HG02588 (cell line): ENCODE measurements at regions not wholly inside any gene's neighbourhood (a gene's known extent, or its start where the extent isn't known, plus 50 kb on each side); places are given as distances from the start of the nearest gene placed in this dataset.
"Not testable (repeated sequence)": the region's sequence is repeated elsewhere in the genome, so short reads cannot be mapped to it uniquely, and the experiment has no call there.

Experiments
- ATAC-seq: cut with Tn5 transposase; IDR thresholded peaks from one replicate; pipeline ENCODE4 v1.9.1; 2021; ENCODE audit warnings: mild to moderate bottlenecking, moderate library complexity; ENCODE audit not compliant: unreplicated experiment

GRCh38 chr5:87570366-87570765, 157.6 kb upstream of the CCNH start:
- peak; percentile 70 for ATAC-seq

GRCh38 chr5:87562068-87562467, 149.3 kb upstream of the CCNH start:
- no peak for ATAC-seq

DNA sequence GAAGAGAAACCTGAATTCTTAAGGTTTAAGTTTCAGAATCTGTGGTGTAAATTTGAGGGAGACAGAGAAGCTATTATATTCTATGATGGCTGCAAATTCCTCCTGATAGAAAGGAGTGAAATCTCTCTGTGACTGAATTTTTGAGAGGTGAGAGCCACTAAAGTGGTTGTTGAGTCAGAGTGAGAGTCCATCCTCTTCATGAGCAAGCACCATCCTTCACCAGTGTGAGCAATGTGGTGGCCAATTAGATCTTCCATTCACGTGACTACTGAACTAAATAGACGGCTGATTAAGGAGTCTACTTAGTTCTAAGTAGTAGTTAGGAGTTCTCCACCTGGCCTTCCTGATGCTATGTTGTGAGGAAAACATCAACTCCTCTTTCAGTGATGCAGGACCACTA, 147.8 kb upstream of the CCNH start:
- no peak for ATAC-seq

GRCh38 chr5:87551911-87552310, 139.2 kb upstream of the CCNH start:
- no peak for ATAC-seq

GRCh38 chr5:87541676-87542075, 128.9 kb upstream of the CCNH start:
- no peak for ATAC-seq

- ATAC-seq: no peak
Measured at GRCh38 chr5:87541033-87541432, 128.3 kb upstream of the CCNH start.

DNA sequence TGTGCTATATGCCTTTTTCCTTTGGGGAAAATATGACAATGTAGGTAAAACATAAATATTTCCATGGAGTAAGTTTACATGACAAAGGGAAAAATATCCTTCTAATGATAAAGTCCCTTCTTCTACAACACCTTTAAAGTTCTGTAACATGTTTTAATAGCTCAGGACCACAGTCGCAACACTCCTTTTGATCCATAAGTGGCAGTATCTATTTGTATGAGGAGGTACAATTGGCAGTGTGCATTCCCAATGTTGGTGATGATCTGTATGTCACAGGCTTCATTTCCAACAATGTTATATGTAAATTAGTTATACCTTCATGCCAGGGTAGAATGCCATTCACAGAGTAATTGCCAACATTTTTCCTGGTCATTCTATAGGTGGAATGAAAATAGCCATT, 127.1 kb upstream of the CCNH start:
- ATAC-seq: no peak

DNA sequence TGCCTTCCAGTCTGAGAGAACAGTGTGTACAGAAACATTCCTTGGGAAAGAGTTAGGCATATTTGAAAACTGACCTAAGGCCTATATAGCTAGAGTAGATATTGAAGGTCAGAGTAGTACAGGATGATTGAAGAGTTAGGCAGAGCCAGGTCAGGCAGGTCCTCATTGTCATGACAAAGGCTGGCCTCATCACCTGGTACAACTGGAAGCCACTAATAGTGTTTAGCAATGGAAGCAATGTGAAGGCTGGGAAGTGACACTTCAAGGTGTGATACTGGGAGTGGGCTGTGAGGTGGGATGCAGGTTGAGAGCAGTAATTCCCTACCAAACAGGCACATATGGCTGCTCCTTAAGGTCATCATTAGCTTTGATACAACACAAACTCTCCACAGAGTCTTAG, 123.6 kb upstream of the CCNH start:
- ATAC-seq: no peak

DNA sequence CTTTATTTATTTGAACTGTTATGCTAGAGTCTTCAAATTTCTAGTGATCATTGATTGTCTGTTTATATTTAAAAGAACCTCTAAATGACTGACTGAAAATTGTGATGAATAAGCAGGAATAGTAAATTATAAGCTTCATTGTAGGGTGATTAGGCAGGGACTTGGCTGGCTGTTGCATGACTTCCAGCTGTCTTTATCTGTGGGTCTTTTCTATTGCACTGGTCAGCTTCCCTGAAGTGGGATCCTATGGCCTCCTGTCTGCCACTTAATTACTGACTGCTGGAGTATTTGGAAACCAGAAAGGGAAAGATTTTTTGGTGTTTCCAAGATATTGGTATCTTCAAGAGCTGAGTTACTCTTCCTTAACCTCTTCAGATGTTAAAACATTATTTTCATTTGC, 123.0 kb upstream of the CCNH start:
- no peak for ATAC-seq

DNA sequence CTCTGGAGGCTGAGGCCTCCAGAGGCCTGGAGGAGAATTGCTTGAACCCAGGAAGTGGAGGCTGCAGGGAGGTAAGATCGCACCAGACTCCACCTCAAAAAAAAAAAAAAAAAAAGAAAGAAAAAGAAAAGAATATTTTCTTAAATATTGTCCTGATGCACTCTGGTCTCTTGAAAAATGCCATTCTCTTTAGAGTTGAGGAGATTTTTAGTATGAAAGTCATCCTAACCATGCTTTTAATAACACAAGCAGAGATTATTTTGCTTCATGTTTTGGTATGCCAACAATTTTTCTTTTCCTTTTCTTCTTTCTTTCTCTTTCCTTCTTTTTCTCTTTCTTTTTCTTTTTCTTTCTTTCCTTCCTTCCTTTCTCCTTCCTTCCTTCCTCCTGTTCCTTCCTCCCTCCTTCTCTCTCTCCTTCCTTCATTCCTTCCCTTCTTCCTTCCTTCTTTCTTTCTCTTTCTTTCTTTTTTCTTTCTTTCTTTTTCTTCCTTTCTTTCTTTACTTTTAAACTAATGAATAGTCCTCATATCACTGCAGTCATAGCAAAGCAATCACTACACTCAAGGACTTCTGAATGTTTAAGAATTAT, 116.9 kb upstream of the CCNH start:
- ATAC-seq: no peak

DNA sequence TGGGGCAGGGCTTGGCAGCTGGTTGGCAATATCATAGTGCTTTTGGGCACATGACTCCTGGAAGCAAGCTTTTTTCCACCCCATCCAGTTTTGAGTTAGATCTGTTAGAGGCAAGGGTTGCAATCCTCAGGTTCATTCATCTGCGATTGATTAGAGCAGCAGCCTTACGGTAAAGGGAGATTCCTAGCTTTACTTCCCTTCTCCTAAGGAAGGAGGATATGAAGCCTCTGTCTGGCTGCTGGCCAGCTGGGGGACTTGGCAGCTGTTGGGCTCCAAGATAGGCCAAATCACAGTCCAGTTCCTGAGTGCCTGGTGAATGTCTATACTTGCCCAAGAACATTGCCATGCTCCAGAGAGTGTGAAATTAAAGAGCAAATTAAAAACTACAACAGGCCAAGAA, 113.4 kb upstream of the CCNH start:
- no peak for ATAC-seq

DNA sequence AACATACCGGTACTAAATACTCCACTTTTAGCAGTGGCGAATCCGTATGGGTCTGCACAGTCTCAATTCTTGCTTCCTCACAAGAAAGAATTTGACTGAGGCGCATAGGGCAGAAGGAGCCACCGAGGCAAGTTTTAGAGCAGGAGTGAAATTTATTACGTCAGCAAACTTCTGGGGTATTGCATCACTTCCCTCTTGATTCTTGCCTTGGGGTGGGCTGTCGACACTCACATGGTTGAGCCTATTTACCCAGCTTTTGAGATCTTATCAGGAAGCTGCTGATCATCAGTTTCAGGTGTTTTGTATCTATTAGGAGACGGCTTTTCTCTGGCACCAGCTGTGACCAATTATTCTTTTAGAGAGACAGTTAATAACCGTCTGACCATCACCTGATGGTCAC, 111.5 kb upstream of the CCNH start:
- no peak for ATAC-seq

DNA sequence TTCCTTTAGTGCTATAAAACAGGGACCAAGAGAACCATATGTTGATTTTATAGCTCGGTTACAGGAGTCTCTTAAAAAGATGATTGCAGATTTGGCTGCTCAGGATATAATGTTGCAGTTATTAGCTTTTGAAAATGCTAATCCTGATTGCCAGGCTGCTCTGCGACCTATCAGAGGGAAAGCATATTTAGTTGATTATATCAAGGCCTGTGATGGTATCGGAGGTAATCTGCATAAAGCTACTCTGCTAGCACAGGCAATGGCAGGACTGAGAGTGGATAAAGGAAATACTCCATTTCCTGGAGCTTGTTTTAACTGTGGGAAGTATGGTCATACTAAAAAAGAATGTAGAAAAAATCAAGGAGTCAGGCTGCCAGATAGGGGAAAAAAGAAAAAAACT, 99.0 kb upstream of the CCNH start:
- ATAC-seq: not testable (repeated sequence)

DNA sequence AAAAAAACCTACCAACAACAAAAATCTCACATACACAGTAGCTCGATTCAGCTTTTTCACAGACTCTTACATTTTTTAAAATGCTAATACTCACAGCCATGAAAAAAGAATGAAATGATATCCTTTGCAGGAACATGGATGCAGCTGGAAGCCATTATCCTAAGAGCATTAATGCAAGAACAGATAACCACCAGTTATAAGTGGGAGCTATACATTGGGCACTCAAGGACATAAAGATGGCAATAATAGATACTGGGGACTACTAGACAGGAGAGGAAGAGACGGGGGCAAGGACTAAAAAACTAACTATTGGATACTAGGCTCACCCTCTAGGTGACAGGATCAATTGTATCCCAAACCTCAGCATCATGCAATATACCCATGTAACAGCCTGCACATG, 90.3 kb upstream of the CCNH start:
- no peak for ATAC-seq

- ATAC-seq: no peak
Measured at GRCh38 chr5:87499478-87500410, 87.0 kb upstream of the CCNH start.
